AML-193 (cell line): ENCODE measurements at regions not wholly inside any gene's neighbourhood (a gene's known extent, or its start where the extent isn't known, plus 50 kb on each side); places are given as distances from the start of the nearest gene placed in this dataset.

Experiments used
- DNase-seq, 2 experiments: peaks; one replicate each; lab custom pipeline; 2025; lab: John Stamatoyannopoulos, UW

DNA sequence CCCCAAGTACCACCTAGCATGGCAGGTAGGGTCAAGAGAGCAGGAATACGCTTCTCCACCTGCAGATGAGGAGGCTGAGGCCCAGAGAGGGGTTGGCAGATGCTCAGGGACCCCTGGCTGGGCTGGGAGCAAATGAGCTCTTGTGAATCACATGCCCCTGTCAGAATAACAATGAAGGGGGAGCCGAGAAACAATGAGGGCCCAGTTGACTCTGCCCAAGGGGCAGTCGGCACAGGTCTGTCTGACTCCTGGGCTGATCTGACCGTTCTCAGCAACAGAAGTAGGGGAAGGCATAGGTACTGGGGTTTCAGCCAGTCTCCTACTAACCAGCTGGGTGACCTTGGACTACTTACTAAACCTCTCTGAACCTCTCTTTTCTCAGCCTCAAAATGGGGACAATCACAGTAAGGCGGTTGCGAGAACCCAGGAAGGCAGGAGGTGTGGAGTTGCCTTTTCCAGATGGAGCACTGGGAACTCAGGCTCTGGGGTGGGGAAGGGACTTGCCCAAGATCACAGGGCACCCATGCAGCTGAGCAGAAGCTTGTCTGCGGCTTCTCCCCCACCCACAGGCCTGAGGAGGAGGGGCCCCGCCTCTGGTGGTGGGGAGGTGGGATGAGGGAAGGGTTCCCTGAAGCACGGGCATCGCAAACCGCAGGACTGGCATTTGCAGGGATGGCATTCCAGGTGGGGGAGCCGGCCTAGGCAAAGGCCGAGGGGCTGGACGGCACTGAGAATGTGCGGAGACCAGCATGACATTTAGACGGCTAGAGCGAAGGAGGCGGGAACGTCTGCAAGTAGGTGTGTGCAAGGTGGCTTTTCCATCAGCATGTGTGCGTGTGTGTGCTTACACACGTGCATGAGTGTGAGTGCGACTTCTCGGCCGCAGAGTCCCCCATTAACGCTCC lies 163.0 kb downstream of the MN1 start:
- DNase-seq = no peak

GRCh38 chr22:27639248-27640086 lies 162.1 kb downstream of the MN1 start:
- no peak for DNase-seq

GRCh38 chr22:27641049-27641795 lies 160.3 kb downstream of the MN1 start:
- DNase-seq = no peak

- DNase-seq = no peak
These were observed 159.3 kb downstream of the MN1 start for GRCh38 chr22:27642104-27642800.

GRCh38 chr22:27643907-27644306 lies 157.6 kb downstream of the MN1 start:
- no peak for DNase-seq

- DNase-seq = no peak
These were observed 157.0 kb downstream of the MN1 start for GRCh38 chr22:27644566-27644965.

DNA sequence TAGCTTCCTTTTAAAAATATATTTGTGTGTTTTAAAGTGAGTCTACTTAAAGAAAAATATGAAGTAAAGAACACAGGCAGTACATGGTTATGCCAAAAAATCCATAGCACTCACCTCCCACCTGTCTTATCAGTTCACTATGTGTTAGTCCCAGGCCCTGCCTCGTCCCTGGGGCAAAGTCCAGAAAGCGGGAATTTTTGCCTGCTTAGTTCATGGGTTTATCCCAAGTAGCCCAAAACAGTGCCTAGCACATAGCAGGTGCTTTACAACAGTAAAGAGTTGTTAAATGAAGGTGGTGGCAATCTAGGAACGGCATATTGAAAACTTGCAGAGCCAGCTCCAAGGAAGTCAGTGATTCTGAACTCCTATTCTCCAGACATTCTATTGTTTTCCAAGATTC lies 154.0 kb downstream of the MN1 start:
- DNase-seq = no peak

- no peak for DNase-seq
These were observed 153.5 kb downstream of the MN1 start for GRCh38 chr22:27648074-27648473.

GRCh38 chr22:27648853-27649252 lies 152.7 kb downstream of the MN1 start:
- no peak for DNase-seq

DNA sequence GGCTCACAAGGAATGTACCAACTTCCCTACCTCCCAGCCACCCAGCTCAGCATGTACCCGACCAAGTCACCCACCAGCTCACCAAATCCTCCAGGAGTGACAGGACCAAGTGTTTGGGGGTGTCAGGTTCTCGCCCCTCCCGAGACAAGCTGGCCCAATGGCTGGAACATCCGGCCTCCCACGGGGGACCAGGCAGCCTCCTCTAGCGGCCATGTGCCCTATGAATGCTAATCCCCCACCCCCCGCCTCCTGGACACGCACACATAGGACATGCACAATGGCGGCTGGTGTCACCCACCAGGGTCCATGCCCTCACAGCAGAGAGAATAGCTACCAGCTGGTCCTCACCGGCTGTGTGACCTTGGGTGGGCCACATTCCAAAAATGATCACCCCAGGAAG lies 151.0 kb downstream of the MN1 start:
- no peak for DNase-seq

DNA sequence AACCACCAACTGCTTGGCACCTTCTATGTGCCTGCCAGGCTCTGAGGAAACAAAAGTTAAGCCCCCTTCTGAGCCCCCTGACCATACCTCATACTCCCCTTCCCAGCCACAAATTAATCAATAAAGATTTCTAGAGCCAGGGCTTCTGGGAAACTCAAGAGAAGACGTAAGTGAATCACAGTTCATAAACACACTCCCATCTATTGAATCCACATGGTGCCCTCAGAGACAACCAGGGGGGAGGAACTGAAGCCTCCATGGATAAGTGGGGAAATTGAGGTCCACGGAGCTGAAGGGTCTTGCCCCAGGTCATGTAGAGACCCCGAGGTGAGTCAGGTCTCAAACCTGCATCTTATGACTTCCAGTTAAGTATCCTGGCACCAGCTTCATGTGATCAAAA lies 150.6 kb downstream of the MN1 start:
- DNase-seq = no peak

- DNase-seq = no peak
These were observed 150.1 kb downstream of the MN1 start for GRCh38 chr22:27651486-27651885.

DNA sequence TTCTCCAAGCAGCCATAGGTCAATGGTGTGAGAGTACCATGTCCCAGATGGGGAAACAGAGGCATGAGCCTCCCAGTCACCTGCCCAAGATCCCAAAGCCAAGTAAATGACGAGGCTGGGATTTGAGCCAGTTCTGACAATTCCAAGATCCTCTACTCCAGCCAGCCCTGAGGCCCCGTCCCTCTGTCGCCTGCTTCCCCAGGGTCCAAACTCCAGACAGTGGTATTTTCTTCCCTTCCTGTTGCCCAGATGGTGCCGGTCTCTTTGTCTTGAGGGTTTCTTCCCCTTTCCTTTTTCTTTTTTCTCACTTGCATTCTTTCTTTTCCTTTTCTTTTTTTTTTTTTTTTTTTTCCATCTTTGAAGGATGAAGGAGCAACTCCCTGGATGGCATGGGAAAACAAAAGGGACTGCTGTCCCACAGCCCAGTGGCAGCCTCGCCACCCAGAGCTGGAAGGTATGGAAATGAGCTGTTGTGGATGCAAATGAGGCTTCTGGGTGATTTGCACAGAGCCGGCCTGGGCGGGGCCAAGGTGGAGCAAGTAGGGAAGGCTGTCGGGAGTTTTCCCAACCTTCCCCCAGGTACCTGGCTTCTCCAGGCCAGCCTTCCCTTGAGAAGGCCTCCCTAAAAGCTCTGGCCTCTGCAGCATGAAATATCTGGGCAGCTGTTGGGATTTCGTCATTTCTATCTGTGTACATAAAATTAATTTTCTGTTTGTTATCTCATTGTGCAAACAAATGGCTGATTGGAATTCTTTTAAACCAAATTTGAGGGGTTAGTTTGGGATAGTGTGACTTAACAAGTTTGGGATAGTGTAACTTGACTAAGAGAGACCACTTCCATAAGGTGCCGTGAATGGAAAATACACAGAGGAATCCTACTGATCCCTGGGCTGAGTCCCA lies 146.8 kb downstream of the MN1 start:
- no peak for DNase-seq

DNA sequence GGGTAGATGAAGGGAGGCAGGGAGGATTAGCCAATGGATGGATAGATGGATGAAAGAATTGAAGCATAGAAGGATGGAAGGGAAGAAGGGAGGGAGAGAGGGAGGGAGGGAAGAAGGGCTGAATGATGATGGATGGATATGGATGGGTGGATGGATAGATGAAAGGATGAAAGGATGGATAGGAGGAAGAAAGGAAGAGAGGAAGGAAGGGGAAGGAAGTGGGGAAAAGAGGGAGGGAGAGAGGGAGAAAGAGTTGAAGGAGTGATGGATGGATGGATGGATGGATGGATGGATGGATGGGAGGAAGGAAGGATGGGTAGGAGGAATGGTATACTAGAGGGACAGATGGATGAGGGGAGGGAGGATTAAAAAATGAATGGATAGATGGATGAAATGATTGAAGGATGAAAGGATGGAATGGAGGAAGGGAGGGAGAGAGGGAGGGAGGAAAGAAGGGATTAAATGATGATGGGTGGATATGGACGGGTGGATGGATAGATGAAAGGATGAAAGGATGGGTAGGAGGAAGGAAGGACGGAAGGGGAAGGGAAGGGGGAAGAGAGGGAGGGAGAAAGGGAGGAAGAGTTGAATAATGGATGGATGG lies 145.9 kb downstream of the MN1 start:
- no peak for DNase-seq

- no peak for DNase-seq
These were observed 144.6 kb downstream of the MN1 start for GRCh38 chr22:27656970-27657369.

GRCh38 chr22:27660306-27660705 lies 141.2 kb downstream of the MN1 start:
- no peak for DNase-seq

DNA sequence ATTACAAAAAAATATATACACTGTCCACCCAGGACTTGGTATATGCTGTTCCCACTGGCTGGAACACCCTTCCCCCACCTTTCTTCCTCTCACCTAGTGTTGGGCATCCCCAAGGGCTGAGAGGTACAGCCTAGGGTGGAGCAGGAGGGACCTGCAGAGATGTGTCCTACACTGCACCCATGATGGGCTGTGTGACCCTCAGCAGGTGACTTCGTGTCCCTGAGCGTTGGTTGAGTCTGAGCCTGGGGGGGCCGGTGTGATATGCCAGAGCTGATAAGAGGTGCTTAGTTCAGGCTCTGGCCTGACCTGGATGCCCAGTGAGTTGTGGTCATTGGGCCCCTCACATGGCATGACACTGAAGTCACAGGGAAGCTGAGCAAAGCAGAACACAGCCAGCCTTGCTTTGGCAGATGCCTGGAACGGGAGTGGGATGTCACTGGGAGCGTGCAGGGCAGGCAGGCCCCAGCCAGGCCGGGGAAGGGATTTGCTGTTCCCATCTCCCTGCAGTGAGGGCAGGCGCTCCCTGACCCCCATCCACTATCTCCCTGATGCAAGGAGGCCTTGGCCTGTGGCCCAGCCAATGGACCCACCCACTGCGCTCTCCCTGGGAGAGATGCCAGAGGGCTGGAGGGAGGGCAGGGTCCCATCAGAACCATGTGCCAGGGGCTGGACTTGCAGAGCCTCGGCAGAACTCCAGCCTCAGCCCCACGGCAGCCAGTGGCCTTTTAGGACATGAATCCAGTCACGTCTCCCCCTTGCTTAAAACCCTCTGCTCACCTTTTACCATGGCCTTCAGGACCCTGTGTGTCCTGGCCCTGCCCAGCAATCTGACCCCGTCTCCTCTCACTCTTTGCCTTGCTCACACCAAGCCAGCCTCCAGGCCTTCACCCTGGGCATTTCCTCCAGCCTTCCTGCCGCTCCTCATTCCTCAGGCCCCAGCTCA lies 138.9 kb downstream of the MN1 start:
- no peak for DNase-seq

GRCh38 chr22:27663812-27664211 lies 137.7 kb downstream of the MN1 start:
- no peak for DNase-seq
